H1 (cell line): ENCODE measurements at regions not wholly inside any gene's neighbourhood (a gene's known extent, or its start where the extent isn't known, plus 50 kb on each side); places are given as distances from the start of the nearest gene placed in this dataset.

Experiments
- CTCF ChIA-PET: fragments of 300-600 bp; sonication (Branson Sonifier 250); formaldehyde crosslinking; loops from one replicate; lab custom pipeline; 2021; ENCODE audit not compliant: partially characterized antibody; lab: Charles Lee
- POLR2A ChIA-PET: fragments of 300-600 bp; sonication (Branson Sonifier 250); formaldehyde crosslinking; loops from one replicate; lab custom pipeline; 2021; ENCODE audit warnings: inconsistent platforms; ENCODE audit not compliant: partially characterized antibody; lab: Charles Lee
- DNase-seq, 2 experiments: peaks; one replicate each; pipeline versions ENCODE4 v3.0.0 to v3.0.0-alpha.2; 2010 to 2022; ENCODE audit warnings: low spot score in 2 of 2, low read depth in 1 of 2, mixed read lengths in 1 of 2
- FAIRE-seq: peaks from 2 replicates; lab custom pipeline; 2011; peaks lifted over from hg19 to GRCh38; lab: Jason Lieb, UNC
- H2AFZ ChIP-seq: 2 replicates; pipeline ENCODE4 v1.8.1; 2012; ENCODE audit warnings: low read length, inconsistent platforms
- H2AK5ac ChIP-seq: 2 replicates; pipeline ENCODE4 v1.6.1; 2013; ENCODE audit warnings: low read depth, low read length
- H2BK120ac ChIP-seq: replicated peaks from 2 replicates; pipeline ENCODE3; 2013; ENCODE audit warnings: low read depth, low read length, inconsistent platforms
- H2BK12ac ChIP-seq: 2 replicates; pipeline ENCODE4 v1.6.1; 2013; ENCODE audit warnings: low read depth, low read length
- H2BK15ac ChIP-seq: 2 replicates; pipeline ENCODE4 v1.6.1; 2013; ENCODE audit warnings: low read length
- H2BK20ac ChIP-seq: 2 replicates; pipeline ENCODE4 v1.6.1; 2013; ENCODE audit warnings: low read length
- H2BK5ac ChIP-seq: 2 replicates; pipeline ENCODE4 v1.6.1; 2013; ENCODE audit warnings: low read depth, low read length
- H3K14ac ChIP-seq: 2 replicates; pipeline ENCODE4 v1.6.1; 2013; ENCODE audit warnings: inconsistent platforms; ENCODE audit not compliant: insufficient read length
- H3K18ac ChIP-seq: 2 replicates; pipeline ENCODE4 v1.6.1; 2013; ENCODE audit warnings: low read length; ENCODE audit errors: extremely low read depth
- H3K23ac ChIP-seq: 2 replicates; pipeline ENCODE4 v1.6.1; 2013; ENCODE audit warnings: inconsistent platforms; ENCODE audit not compliant: insufficient read length
- H3K23me2 ChIP-seq: 2 replicates; pipeline ENCODE4 v1.6.1; 2013; ENCODE audit warnings: low read depth, low read length
- H3K27ac ChIP-seq: 2 replicates; pipeline ENCODE4 v1.6.1; 2011; ENCODE audit warnings: low read depth, low read length, inconsistent platforms
- H3K27me3 ChIP-seq, 4 experiments: replicated peaks in 1 of 4; 1 replicate in 1 of 4; 2 replicates in 3 of 4; pipeline versions ENCODE4 v1.6.1 to v1.8.1; 2011 to 2013; ENCODE audit warnings: low read length in 3 of 4, mild to moderate bottlenecking in 3 of 4, inconsistent platforms in 2 of 4, mixed read lengths in 2 of 4, moderate library complexity in 1 of 4; ENCODE audit not compliant: control insufficient read depth in 3 of 4, insufficient read depth in 3 of 4; ENCODE audit errors: extremely low read depth in 1 of 4
- H3K36me3 ChIP-seq, 4 experiments: 2 replicates each; pipeline versions ENCODE4 v1.6.1 to v1.8.1; 2011 to 2013; ENCODE audit warnings: mild to moderate bottlenecking in 4 of 4, low read length in 3 of 4, moderate library complexity in 2 of 4, control low read depth in 1 of 4, inconsistent platforms in 1 of 4; ENCODE audit not compliant: insufficient read depth in 4 of 4, control insufficient read depth in 2 of 4
- H3K4ac ChIP-seq: replicated peaks from 2 replicates; pipeline ENCODE3; 2013; ENCODE audit warnings: low read length, low read depth, mixed read lengths, inconsistent platforms; ENCODE audit not compliant: insufficient read length
- H3K4me1 ChIP-seq, 4 experiments: replicated peaks in 1 of 4; 1 replicate in 1 of 4; 2 replicates in 3 of 4; pipeline versions ENCODE4 v1.6.1 to v1.8.1; 2011 to 2013; ENCODE audit warnings: low read length in 3 of 4, inconsistent platforms in 2 of 4, mixed read lengths in 1 of 4; ENCODE audit not compliant: insufficient read depth in 4 of 4, control insufficient read depth in 3 of 4
- H3K4me2 ChIP-seq, 2 experiments: 2 replicates each; pipeline versions ENCODE4 v1.6.1 to v1.8.1; 2011 to 2013; ENCODE audit warnings: low read depth in 2 of 2, low read length in 2 of 2, control low read depth in 1 of 2, inconsistent platforms in 1 of 2, mild to moderate bottlenecking in 1 of 2; ENCODE audit not compliant: insufficient read depth in 1 of 2
- H3K4me3 ChIP-seq, 4 experiments: fragments of 200-600, 300-600 bp in 1 of 4; sonication (generic), shearing (Covaris generic), sonication (Bioruptor Twin) in 1 of 4; 2 replicates each; pipeline versions ENCODE4 v1.5.1 to v1.8.1; 2011 to 2016; ENCODE audit warnings: low read length in 4 of 4, low read depth in 3 of 4, control low read depth in 2 of 4, inconsistent platforms in 2 of 4, mild to moderate bottlenecking in 2 of 4, mixed read lengths in 1 of 4, moderate library complexity in 1 of 4; ENCODE audit not compliant: insufficient read depth in 2 of 4; ENCODE audit errors: extremely low read depth in 1 of 4
- H3K56ac ChIP-seq: replicated peaks from 2 replicates; pipeline ENCODE3; 2013; ENCODE audit warnings: low read depth, mild to moderate bottlenecking, mixed read lengths, low read length, inconsistent platforms; ENCODE audit not compliant: insufficient read length
- H3K79me1 ChIP-seq: 2 replicates; pipeline ENCODE4 v1.6.1; 2013; ENCODE audit warnings: low read depth, low read length, control low read depth
- H3K79me2 ChIP-seq, 2 experiments: 2 replicates each; pipeline versions ENCODE4 v1.6.1 to v1.8.1; 2012 to 2013; ENCODE audit warnings: low read length in 2 of 2, mild to moderate bottlenecking in 2 of 2, inconsistent platforms in 1 of 2; ENCODE audit not compliant: insufficient read depth in 2 of 2, control insufficient read depth in 1 of 2
- H3K9ac ChIP-seq, 4 experiments: replicated peaks in 1 of 4; 1 replicate in 1 of 4; 2 replicates in 3 of 4; pipeline versions ENCODE4 v1.6.1 to v1.8.1; 2011 to 2013; ENCODE audit warnings: low read depth in 3 of 4, low read length in 3 of 4, control low read depth in 2 of 4, mild to moderate bottlenecking in 2 of 4, moderate library complexity in 2 of 4, inconsistent platforms in 1 of 4; ENCODE audit errors: extremely low read depth in 1 of 4
- H3K9me3 ChIP-seq, 2 experiments: 2 replicates each; pipeline versions ENCODE4 v1.6.1 to v1.8.1; 2012 to 2013; ENCODE audit warnings: mild to moderate bottlenecking in 2 of 2, moderate library complexity in 2 of 2, control low read depth in 1 of 2, inconsistent platforms in 1 of 2, low read depth in 1 of 2, low read length in 1 of 2, mixed read lengths in 1 of 2; ENCODE audit not compliant: insufficient read depth in 2 of 2
- H4K20me1 ChIP-seq, 2 experiments: replicated peaks in 1 of 2; 2 replicates each; pipeline versions ENCODE3 to v1.8.1; 2011 to 2013; ENCODE audit warnings: inconsistent platforms in 2 of 2, low read length in 2 of 2, mild to moderate bottlenecking in 1 of 2; ENCODE audit not compliant: insufficient read depth in 2 of 2, control insufficient read depth in 1 of 2
- H4K5ac ChIP-seq: 2 replicates; pipeline ENCODE4 v1.6.1; 2013; ENCODE audit warnings: low read length, low read depth, mixed read lengths, inconsistent platforms; ENCODE audit not compliant: insufficient read length
- H4K8ac ChIP-seq: 2 replicates; pipeline ENCODE4 v1.8.0; 2013; ENCODE audit warnings: mild to moderate bottlenecking, moderate library complexity, low read length, inconsistent platforms; ENCODE audit not compliant: insufficient read depth; ENCODE audit errors: extremely low read depth
- H4K91ac ChIP-seq: replicated peaks from 2 replicates; pipeline ENCODE3; 2013; ENCODE audit warnings: low read length, mixed read lengths, inconsistent platforms; ENCODE audit not compliant: insufficient read length
- BACH1 ChIP-seq: IDR thresholded peaks from 2 replicates; pipeline ENCODE4 v1.6.1; 2012; ENCODE audit warnings: low read length, improper control_type of control experiment
- HDAC2 ChIP-seq, 2 experiments: fragments of 300-600 bp in 1 of 2; sonication (generic) in 1 of 2; IDR thresholded peaks; 2 replicates each; pipeline ENCODE4 v1.6.1; 2011 to 2012; ENCODE audit warnings: low read depth in 2 of 2, low read length in 2 of 2, mild to moderate bottlenecking in 2 of 2, moderate library complexity in 2 of 2, borderline replicate concordance in 1 of 2, inconsistent platforms in 1 of 2
- HDAC6 ChIP-seq: IDR thresholded peaks from one replicate; pipeline ENCODE4 v1.7.1; 2012; ENCODE audit warnings: low read depth, mild to moderate bottlenecking, inconsistent platforms, low read length, moderate library complexity
- POLR2AphosphoS5 ChIP-seq: IDR thresholded peaks from 2 replicates; pipeline ENCODE4 v1.6.1; 2011; ENCODE audit warnings: low read depth, low read length
- WGBS, 2 experiments: shearing (Covaris generic) in 1 of 2; methylation state at CpG; one replicate each; pipeline versions ENCODE4 v1.1.6 to v1.1.7; 2013 to 2015; ENCODE audit warnings: low lambda C conversion rate in 2 of 2, mixed read lengths in 2 of 2, inconsistent platforms in 1 of 2, low coverage in 1 of 2, missing lambda C conversion rate in 1 of 2; ENCODE audit not compliant: insufficient replicate concordance in 2 of 2, insufficient coverage in 1 of 2, insufficient read length in 1 of 2; ENCODE audit errors: extremely low coverage in 1 of 2, missing lambda C conversion rate in 1 of 2; 5-methylcytosine and 5-hydroxymethylcytosine counted together

DNA sequence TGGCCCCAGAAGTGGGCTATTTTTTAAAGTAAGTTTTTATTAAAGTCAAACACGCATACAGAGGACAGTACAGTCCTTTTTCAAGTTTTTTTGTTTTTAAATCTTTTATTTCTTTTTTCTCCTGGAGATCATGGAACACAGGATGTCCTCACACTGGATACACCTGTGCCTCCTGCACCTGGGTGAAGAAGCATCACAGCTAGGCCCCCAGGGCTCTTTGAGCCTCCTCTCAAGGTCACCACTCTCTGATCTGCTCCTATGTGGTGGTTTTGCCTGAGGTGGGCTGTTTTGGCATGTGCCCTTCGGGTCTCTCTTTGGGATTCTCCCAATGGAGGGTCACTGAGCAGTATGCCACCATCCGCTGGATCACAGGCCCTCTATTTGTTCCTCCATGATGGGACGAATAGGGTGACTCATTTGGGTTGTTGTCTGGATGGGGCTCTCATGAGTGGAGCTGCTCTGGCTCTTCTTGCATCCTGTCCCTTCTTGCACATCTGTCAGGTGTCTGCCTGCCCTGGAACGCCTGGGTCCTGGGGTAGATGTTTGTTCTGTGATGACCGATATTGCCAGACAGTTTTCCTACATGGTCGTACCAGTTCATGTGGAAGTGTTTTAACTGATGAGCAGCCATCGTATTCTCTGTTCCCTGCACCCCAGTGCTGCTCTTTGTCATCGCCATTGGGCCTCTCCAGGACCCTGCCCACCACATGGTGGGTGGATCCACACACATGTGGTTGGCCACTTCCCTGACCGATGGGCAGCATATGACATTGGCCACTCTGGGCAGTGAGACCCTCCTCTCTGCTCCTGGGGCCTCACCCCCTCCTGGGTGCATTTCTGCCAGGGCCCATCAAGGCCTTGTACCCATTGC is 55.2 kb upstream of the MED9 start:
- Histone ChIP-seq H3K36me3 (no peaks in the 10 kb centered on the region), H2BK12ac (no peak overlapping the region), H4K5ac (no peak overlapping the region), H3K9me3 (peaks cover 20 to 37% of the 10 kb centered on the region in 2 experiments; a peak in 3 of 4 replicates), H3K4me1 (no peaks in the 10 kb centered on the region), H3K4me3 (no peak overlapping the region), H3K9ac (no peak overlapping the region), H3K18ac (no peak overlapping the region), H4K20me1 (no peaks in the 10 kb centered on the region), H2BK20ac (no peak overlapping the region), H3K56ac (no peak overlapping the region), H2AK5ac (no peak overlapping the region), H2BK5ac (no peak overlapping the region), H3K79me2 (no peaks in the 10 kb centered on the region), H4K8ac (no peak overlapping the region), H3K23ac (no peak overlapping the region), H3K14ac (no peak overlapping the region), H3K4ac (no peak overlapping the region), H3K79me1 (no peaks in the 10 kb centered on the region), H3K4me2 (no peak overlapping the region), H4K91ac (no peak overlapping the region), H2BK15ac (no peak overlapping the region), H3K23me2 (no peaks in the 10 kb centered on the region), H2BK120ac (no peak overlapping the region), H3K27ac (no peak overlapping the region), H2AFZ (no peak overlapping the region), H3K27me3 (no peaks in the 10 kb centered on the region)
- FAIRE-seq, result no peak
- CTCF ChIA-PET, result interaction anchor here (4.1 kb wide), 1 partner anchor 15 kb away, joined by 18 read pairs; no protein-coding TSS in a partner anchor
- WGBS, 2 experiments, result 84% methylated on average over 10 of the region's 10 CpGs; no CpG with 5 or more reads in 1 of the 2 experiments
- POLR2A ChIA-PET, result no interaction called here
- no peak for DNase-seq
- TF ChIP-seq HDAC2 (IDR thresholded peaks at IDR 0.05; ENCODE audit: borderline replicate concordance in 1 of 2, low read depth in 2 of 2, low read length in 2 of 2), result no peak
- TF ChIP-seq POLR2AphosphoS5, result no peak
- TF ChIP-seq HDAC6, result no peak
- TF ChIP-seq BACH1, result no peak
